ENCODE measurements at regions not wholly inside any gene's neighbourhood (a gene's known extent, or its start where the extent isn't known, plus 50 kb on each side); places are given as distances from the start of the nearest gene placed in this dataset.

GRCh38 chr16:85473909-85474620 is 139.1 kb upstream of the GSE1 start:
- H3K27me3 ChIP-seq (ENCODE audit: insufficient read depth, low read depth, low read length), result no peaks in the 10 kb centered on the region
- no peaks in the 10 kb centered on the region for H3K9me2 ChIP-seq (ENCODE audit: insufficient read depth, low read length)
- no peaks in the 10 kb centered on the region for H3F3A ChIP-seq (ENCODE audit: insufficient read depth, low read length, poor library complexity, severe bottlenecking)
- H4K20me1 ChIP-seq (ENCODE audit: insufficient read depth), result no peaks in the 10 kb centered on the region
- H3K9me3 ChIP-seq (ENCODE audit: low read length), result no peaks in the 10 kb centered on the region
- no peak overlapping the region for H2AFZ ChIP-seq (ENCODE audit: low read depth, low read length)
- H3K4me2 ChIP-seq (ENCODE audit: low read length), result no peak overlapping the region
- no peak overlapping the region for H3K4me3 ChIP-seq (ENCODE audit: low read length)
- H3K36me3 ChIP-seq (ENCODE audit: insufficient read depth, low read length), result no peaks in the 10 kb centered on the region
- H3K9ac ChIP-seq (ENCODE audit: low read length), result no peak overlapping the region
- peak; percentile 8 for TF ChIP-seq CTCF (IDR thresholded peaks at IDR 0.05; ENCODE audit: poor library complexity, severe bottlenecking)
- no peak for TF ChIP-seq REST (IDR thresholded peaks at IDR 0.05; ENCODE audit: borderline replicate concordance)
- peaks cover 3% of the 10 kb centered on the region for H3K79me2 ChIP-seq (replicated peaks; ENCODE audit: insufficient read depth, low read length)
- no peak overlapping the region for H3K27ac ChIP-seq (ENCODE audit: low read length)

GRCh38 chr16:85474621-85475217 is 138.4 kb upstream of the GSE1 start:
- Histone ChIP-seq H3K27me3 (ENCODE audit: insufficient read depth, low read depth, low read length) (no peaks in the 10 kb centered on the region), H3K4me2 (ENCODE audit: low read length) (no peak overlapping the region), H3K9me2 (ENCODE audit: insufficient read depth, low read length) (no peaks in the 10 kb centered on the region), H2AFZ (ENCODE audit: low read depth, low read length) (no peak overlapping the region), H4K20me1 (ENCODE audit: insufficient read depth) (no peaks in the 10 kb centered on the region), H3K36me3 (ENCODE audit: insufficient read depth, low read length) (no peaks in the 10 kb centered on the region), H3K79me2 (replicated peaks; ENCODE audit: insufficient read depth, low read length) (peaks cover 3% of the 10 kb centered on the region), H3K4me3 (ENCODE audit: low read length) (no peak overlapping the region), H3K9me3 (ENCODE audit: low read length) (no peaks in the 10 kb centered on the region), H3K9ac (ENCODE audit: low read length) (no peak overlapping the region), H3K27ac (ENCODE audit: low read length) (no peak overlapping the region), H3F3A (ENCODE audit: insufficient read depth, low read length, poor library complexity, severe bottlenecking) (no peaks in the 10 kb centered on the region)
- TF ChIP-seq SMC3 (conservative IDR thresholded peaks at IDR 0.05; ENCODE audit: poor library complexity) (no peak), POLR2AphosphoS5 (IDR thresholded peaks at IDR 0.05) (no peak), REST (IDR thresholded peaks at IDR 0.05; ENCODE audit: borderline replicate concordance) (no peak), MXI1 (conservative IDR thresholded peaks at IDR 0.05; ENCODE audit: poor library complexity, severe bottlenecking) (no peak)
